ENCODE measurements at regions not wholly inside any gene's neighbourhood (a gene's known extent, or its start where the extent isn't known, plus 50 kb on each side); places are given as distances from the start of the nearest gene placed in this dataset.

- no peak overlapping the region for H2AFZ ChIP-seq (ENCODE audit: low read length)
- H4K20me1 ChIP-seq (ENCODE audit: control insufficient read depth, insufficient read depth, insufficient read length), result no peaks in the 10 kb centered on the region
- H2BK5ac ChIP-seq (ENCODE audit: insufficient read length, low read length), result no peak overlapping the region
- no peak overlapping the region for H3K4ac ChIP-seq (ENCODE audit: low read depth, low read length)
- Mint-ChIP-seq H3K4me1 (peaks cover 28 to 37% of the 10 kb centered on the region in 2 experiments), H3K27me3 (ENCODE audit: low read depth) (peaks cover 3% of the 10 kb centered on the region), H3K9me3 (no peaks in the 10 kb centered on the region; a peak in 1 of 5 replicates), H3K36me3 (ENCODE audit: insufficient read depth in 1 of 3, low read depth in 3 of 3) (no peaks in the 10 kb centered on the region), H3K4me3 (no peak overlapping the region), H3K27ac (peak overlapping the region in 2 of 3 experiments; percentile 37 to 65; a peak in 3 of 7 replicates)
- H3K27me3 ChIP-seq (ENCODE audit: insufficient read depth, low read length), result no peaks in the 10 kb centered on the region
- no peak overlapping the region for H3K27ac ChIP-seq (ENCODE audit: insufficient read length, low read depth, low read length)
- no peak overlapping the region for H3K18ac ChIP-seq (ENCODE audit: insufficient read length, low read depth, low read length)
- no peak overlapping the region for H2BK12ac ChIP-seq (ENCODE audit: insufficient read length, low read depth, low read length)
- peak; percentile 63 for DNase-seq
- H4K8ac ChIP-seq (replicated peaks; ENCODE audit: insufficient read length, low read depth, low read length), result no peak overlapping the region
- H2BK15ac ChIP-seq (ENCODE audit: low read depth, low read length), result no peak overlapping the region
- H3K9ac ChIP-seq (ENCODE audit: extremely low read depth, insufficient read length, low read length), result no peak overlapping the region
- H3T11ph ChIP-seq (ENCODE audit: low read length), result no peak overlapping the region
- no CpG with 5 or more reads among the region's 2 CpGs for WGBS (ENCODE audit: extremely low coverage, insufficient read length, low lambda C conversion rate)
- H4K5ac ChIP-seq (ENCODE audit: insufficient read length, low read depth, low read length), result no peak overlapping the region
- no peak for TF ChIP-seq CTCF (conservative IDR thresholded peaks at IDR 0.05)
- no peaks in the 10 kb centered on the region for H3K79me1 ChIP-seq (ENCODE audit: insufficient read depth, low read depth, low read length, poor library complexity, severe bottlenecking)
- H4K91ac ChIP-seq (ENCODE audit: insufficient read length, low read depth, low read length), result no peak overlapping the region
- H3K14ac ChIP-seq (ENCODE audit: insufficient read depth, low read length), result no peak overlapping the region
- H3K79me2 ChIP-seq (ENCODE audit: insufficient read depth, low read length), result no peaks in the 10 kb centered on the region
- H3K56ac ChIP-seq (ENCODE audit: insufficient read length, low read depth, low read length), result no peak overlapping the region
- peak overlapping the region; percentile 86 for H2BK20ac ChIP-seq (ENCODE audit: low read depth, low read length, poor library complexity, severe bottlenecking)
- no peak overlapping the region for H3K4me2 ChIP-seq (ENCODE audit: insufficient read depth, insufficient read length, low read length)
- no peak overlapping the region for H2AK5ac ChIP-seq (ENCODE audit: insufficient read length, low read length)
- no peaks in the 10 kb centered on the region for H3K9me3 ChIP-seq (ENCODE audit: control insufficient read depth, low read depth, low read length)
- no peak overlapping the region for H3K23ac ChIP-seq (ENCODE audit: insufficient read length, low read depth, low read length)
- no peak overlapping the region for H2BK120ac ChIP-seq (ENCODE audit: low read depth, low read length, poor library complexity, severe bottlenecking)
- H3K23me2 ChIP-seq (ENCODE audit: insufficient read length, low read depth, low read length, poor library complexity, severe bottlenecking), result no peaks in the 10 kb centered on the region
- peaks cover 4% of the 10 kb centered on the region; the same call in 1 of the 2 replicates for H3K4me1 ChIP-seq (ENCODE audit: insufficient read depth, low read length)
Measured at GRCh38 chr2:216318521-216318874, 53.8 kb downstream of the MARCHF4 start.
